Stimulated activated CD4-positive, alpha-beta T cell treated with anti-CD3 and anti-CD28 coated beads, Interleukin-15, amount 100 ng/mL, for 48 hours (primary cell): ENCODE measurements at regions not wholly inside any gene's neighbourhood (a gene's known extent, or its start where the extent isn't known, plus 50 kb on each side); places are given as distances from the start of the nearest gene placed in this dataset.
"Not testable (repeated sequence)": the region's sequence is repeated elsewhere in the genome, so short reads cannot be mapped to it uniquely, and the experiment has no call there.

Experiments used
- DNase-seq, 2 donors: peaks; one replicate each; pipeline ENCODE4 v3.0.0-alpha.2; 2020; ENCODE audit warnings: low read depth in 2 of 2

GRCh38 chr5:82894716-82895115 is 182.5 kb downstream of the TMEM167A start:
- no peak for DNase-seq

- DNase-seq: no peak
These were observed 188.1 kb downstream of the TMEM167A start for GRCh38 chr5:82889088-82889487.

GRCh38 chr5:82886911-82887310 is 190.3 kb downstream of the TMEM167A start:
- no peak for DNase-seq

GRCh38 chr5:82885627-82886389 is 191.4 kb downstream of the TMEM167A start:
- DNase-seq: no peak

GRCh38 chr5:82884821-82885471 is 192.2 kb downstream of the TMEM167A start:
- no peak for DNase-seq

- DNase-seq: no peak
These were observed 194.9 kb downstream of the TMEM167A start for GRCh38 chr5:82882316-82882715.

GRCh38 chr5:82881571-82882174 is 195.5 kb downstream of the TMEM167A start:
- DNase-seq: no peak

GRCh38 chr5:82879089-82879488 is 198.1 kb downstream of the TMEM167A start:
- no peak for DNase-seq

- DNase-seq: no peak
These were observed 203.7 kb downstream of the TMEM167A start for GRCh38 chr5:82873452-82873851.

GRCh38 chr5:82872321-82873288 is 204.6 kb downstream of the TMEM167A start:
- DNase-seq: not testable (repeated sequence)

GRCh38 chr5:82865625-82866024 is 211.6 kb downstream of the TMEM167A start:
- no peak for DNase-seq

- no peak for DNase-seq
These were observed 213.9 kb downstream of the TMEM167A start for GRCh38 chr5:82863266-82863665.

GRCh38 chr5:82862711-82863110 is 214.5 kb downstream of the TMEM167A start:
- DNase-seq: no peak

- no peak for DNase-seq
These were observed 214.9 kb downstream of the TMEM167A start for GRCh38 chr5:82862261-82862660.

- DNase-seq: no peak
These were observed 215.5 kb downstream of the TMEM167A start for GRCh38 chr5:82861701-82862100.

GRCh38 chr5:82859451-82860140 is 217.6 kb downstream of the TMEM167A start:
- no peak for DNase-seq

GRCh38 chr5:82858151-82859025 is 218.8 kb downstream of the TMEM167A start:
- DNase-seq: no peak

- no peak for DNase-seq
These were observed 221.2 kb downstream of the TMEM167A start for GRCh38 chr5:82855893-82856550.

- DNase-seq: no peak
These were observed 222.2 kb downstream of the TMEM167A start for GRCh38 chr5:82854956-82855355.

GRCh38 chr5:82851471-82851870 is 225.7 kb downstream of the TMEM167A start:
- DNase-seq: no peak
